ENCODE measurements at regions not wholly inside any gene's neighbourhood (a gene's known extent, or its start where the extent isn't known, plus 50 kb on each side); places are given as distances from the start of the nearest gene placed in this dataset.

- TF ChIP-seq CTCF (IDR thresholded peaks at IDR 0.05; ENCODE audit: poor library complexity, severe bottlenecking) (no peak), POLR2AphosphoS5 (IDR thresholded peaks at IDR 0.05) (no peak), EZH2 (IDR thresholded peaks at IDR 0.05; ENCODE audit: borderline replicate concordance, insufficient read depth, low read length, poor library complexity, severe bottlenecking) (no peak), REST (IDR thresholded peaks at IDR 0.05; ENCODE audit: borderline replicate concordance) (no peak), RAD21 (conservative IDR thresholded peaks at IDR 0.05) (no peak)
Measured at GRCh38 chr11:36825251-36825650, 227.2 kb upstream of the RAG2 start.
